ENCODE measurements at regions not wholly inside any gene's neighbourhood (a gene's known extent, or its start where the extent isn't known, plus 50 kb on each side); places are given as distances from the start of the nearest gene placed in this dataset.

- CTCF ChIA-PET, result no interaction called here
- no peaks in the 10 kb centered on the region for H3K4me1 Mint-ChIP-seq
- DNase-seq (no peak), ATAC-seq (ENCODE audit: low read depth) (no peak)
- H3K27ac Mint-ChIP-seq, result no peak overlapping the region
- intact Hi-C loops (cut with micrococcal nuclease), result no loop called here
- no peaks in the 10 kb centered on the region for H3K36me3 Mint-ChIP-seq (ENCODE audit: low read depth)
- H3K9me3 Mint-ChIP-seq, result no peaks in the 10 kb centered on the region
- POLR2A ChIA-PET, result no interaction called here
- no peak overlapping the region for H3K4me3 Mint-ChIP-seq
- no peak for TF ChIP-seq CTCF (IDR thresholded peaks at IDR 0.05)
- no peaks in the 10 kb centered on the region for H3K27me3 Mint-ChIP-seq
Measured at GRCh38 chr2:147170932-147171331, 673.9 kb upstream of the ACVR2A start.

GRCh38 chr2:147165697-147166382 is 679.0 kb upstream of the ACVR2A start:
- CTCF ChIA-PET, result no interaction called here
- H3K27ac Mint-ChIP-seq, result no peak overlapping the region

GRCh38 chr2:147164563-147164962 is 680.3 kb upstream of the ACVR2A start:
- H3K27ac Mint-ChIP-seq, result no peak overlapping the region
- intact Hi-C loops (cut with micrococcal nuclease), result no loop called here
- no peak for TF ChIP-seq CTCF (IDR thresholded peaks at IDR 0.05)
- ATAC-seq (ENCODE audit: low read depth) (no peak), DNase-seq (no peak)
- ChIA-PET POLR2A (no interaction called here), CTCF (no interaction called here)
- H3K4me3 Mint-ChIP-seq, result no peak overlapping the region
- H3K36me3 Mint-ChIP-seq (ENCODE audit: low read depth), result no peaks in the 10 kb centered on the region
- no peaks in the 10 kb centered on the region for H3K27me3 Mint-ChIP-seq
- no peaks in the 10 kb centered on the region for H3K4me1 Mint-ChIP-seq
- H3K9me3 Mint-ChIP-seq, result no peaks in the 10 kb centered on the region

More at GRCh38 chr2:147165697-147166382, 679.0 kb upstream of the ACVR2A start:
- DNase-seq, result no peak
- H3K36me3 Mint-ChIP-seq (ENCODE audit: low read depth), result no peaks in the 10 kb centered on the region
- no peak for ATAC-seq (ENCODE audit: low read depth)
- POLR2A ChIA-PET, result no interaction called here
- H3K27me3 Mint-ChIP-seq, result no peaks in the 10 kb centered on the region
- no peak overlapping the region for H3K4me3 Mint-ChIP-seq
- TF ChIP-seq CTCF (IDR thresholded peaks at IDR 0.05), result no peak
- intact Hi-C loops (cut with micrococcal nuclease), result no loop called here
- no peaks in the 10 kb centered on the region for H3K9me3 Mint-ChIP-seq
- H3K4me1 Mint-ChIP-seq, result no peaks in the 10 kb centered on the region

GRCh38 chr2:147161746-147162145 is 683.1 kb upstream of the ACVR2A start:
- Mint-ChIP-seq H3K9me3 (peaks cover 2% of the 10 kb centered on the region), H3K4me3 (no peak overlapping the region), H3K4me1 (no peaks in the 10 kb centered on the region), H3K27ac (no peak overlapping the region), H3K27me3 (no peaks in the 10 kb centered on the region), H3K36me3 (ENCODE audit: low read depth) (no peaks in the 10 kb centered on the region)
- TF ChIP-seq CTCF (IDR thresholded peaks at IDR 0.05), result no peak
- ChIA-PET CTCF (no interaction called here), POLR2A (no interaction called here)
- DNase-seq (no peak), ATAC-seq (ENCODE audit: low read depth) (no peak)
- intact Hi-C loops (cut with micrococcal nuclease), result no loop called here

- POLR2A ChIA-PET, result no interaction called here
- Mint-ChIP-seq H3K9me3 (peaks cover 2% of the 10 kb centered on the region), H3K36me3 (ENCODE audit: low read depth) (no peaks in the 10 kb centered on the region), H3K27me3 (no peaks in the 10 kb centered on the region), H3K27ac (no peak overlapping the region), H3K4me3 (no peak overlapping the region), H3K4me1 (no peaks in the 10 kb centered on the region)
- no peak for ATAC-seq (ENCODE audit: low read depth)
- TF ChIP-seq CTCF (IDR thresholded peaks at IDR 0.05), result no peak
- intact Hi-C loops (cut with micrococcal nuclease), result no loop called here
- CTCF ChIA-PET, result no interaction called here
- no peak for DNase-seq
Measured at GRCh38 chr2:147156970-147157369, 687.9 kb upstream of the ACVR2A start.
